OCI-LY3 (cell line): ENCODE measurements at regions not wholly inside any gene's neighbourhood (a gene's known extent, or its start where the extent isn't known, plus 50 kb on each side); places are given as distances from the start of the nearest gene placed in this dataset.

Experiments used
- H2AFZ ChIP-seq: fragments of 200-600, 300-600 bp; shearing (Covaris generic); 2 replicates; pipeline ENCODE4 v1.6.0; 2014; ENCODE audit warnings: antibody characterized with exemption, low read depth, low read length
- H3K27ac ChIP-seq: fragments of 200-600, 300-600 bp; sonication (generic); 2 replicates; pipeline ENCODE4 v1.5.1; 2014; ENCODE audit warnings: mild to moderate bottlenecking, low read length, moderate library complexity, mixed read lengths
- H3K27me3 ChIP-seq: fragments of 200-600, 300-600 bp; sonication (generic); 2 replicates; pipeline ENCODE4 v1.6.1; 2014; ENCODE audit warnings: low read depth, low read length, mixed read lengths
- H3K36me3 ChIP-seq: fragments of 200-600, 300-600 bp; sonication (generic); replicated peaks from 2 replicates; pipeline ENCODE3; 2014; ENCODE audit warnings: low read depth, low read length, mixed read lengths
- H3K4me1 ChIP-seq: fragments of 300-600, 200-600 bp; sonication (generic); 2 replicates; pipeline ENCODE4 v1.6.1; 2014; ENCODE audit warnings: low read length, mixed read lengths
- H3K4me2 ChIP-seq: fragments of 200-600, 300-600 bp; sonication (generic); 2 replicates; pipeline ENCODE4 v1.6.1; 2014; ENCODE audit warnings: low read length, mixed read lengths
- H3K4me3 ChIP-seq: fragments of 300-600, 200-600 bp; sonication (generic); 2 replicates; pipeline ENCODE4 v1.5.1; 2014; ENCODE audit warnings: antibody characterized with exemption, mild to moderate bottlenecking, low read length, moderate library complexity
- H3K79me2 ChIP-seq: fragments of 300-600, 200-600 bp; shearing (Covaris generic); 2 replicates; pipeline ENCODE4 v1.6.1; 2014; ENCODE audit warnings: mild to moderate bottlenecking, low read length, mixed read lengths
- H3K9ac ChIP-seq: fragments of 300-600, 200-600 bp; shearing (Covaris generic); 2 replicates; pipeline ENCODE4 v1.6.0; 2014; ENCODE audit warnings: mild to moderate bottlenecking, low read length, moderate library complexity
- H3K9me3 ChIP-seq: fragments of 200-600, 300-600 bp; shearing (Covaris generic); 2 replicates; pipeline ENCODE4 v1.6.1; 2014; ENCODE audit warnings: low read length, mixed read lengths; ENCODE audit not compliant: insufficient read depth
- H4K20me1 ChIP-seq: fragments of 200-600, 300-600 bp; sonication (generic); 2 replicates; pipeline ENCODE4 v1.6.1; 2016; ENCODE audit warnings: low read length, mixed read lengths; ENCODE audit not compliant: insufficient read depth
- EZH2phosphoT487 ChIP-seq: fragments of 200-600 bp; shearing (Covaris generic); IDR thresholded peaks from 2 replicates; pipeline ENCODE4 v1.6.1; 2018; ENCODE audit warnings: antibody characterized with exemption, mixed run types, low read depth
- TF ChIP-seq, protein P1 (sequence below): fragments of 200-600, 300-600 bp; sonication (generic); IDR thresholded peaks from 2 replicates; pipeline ENCODE4 v1.5.1; 2014; ENCODE audit warnings: antibody characterized with exemption, low read length, low read depth

GRCh38 chr1:172978595-172978994, 72.1 kb downstream of the TNFSF18 start:
- no peak overlapping the region for H3K9ac ChIP-seq
- H3K4me3 ChIP-seq = no peak overlapping the region
- no peak overlapping the region for H3K4me2 ChIP-seq
- no peaks in the 10 kb centered on the region for H3K79me2 ChIP-seq
- H3K27me3 ChIP-seq = no peaks in the 10 kb centered on the region
- no peak overlapping the region for H2AFZ ChIP-seq
- no peak overlapping the region for H3K27ac ChIP-seq
- peaks cover 18% of the 10 kb centered on the region for H3K4me1 ChIP-seq
- no peak for TF ChIP-seq EZH2phosphoT487
- TF ChIP-seq, protein P1, sequence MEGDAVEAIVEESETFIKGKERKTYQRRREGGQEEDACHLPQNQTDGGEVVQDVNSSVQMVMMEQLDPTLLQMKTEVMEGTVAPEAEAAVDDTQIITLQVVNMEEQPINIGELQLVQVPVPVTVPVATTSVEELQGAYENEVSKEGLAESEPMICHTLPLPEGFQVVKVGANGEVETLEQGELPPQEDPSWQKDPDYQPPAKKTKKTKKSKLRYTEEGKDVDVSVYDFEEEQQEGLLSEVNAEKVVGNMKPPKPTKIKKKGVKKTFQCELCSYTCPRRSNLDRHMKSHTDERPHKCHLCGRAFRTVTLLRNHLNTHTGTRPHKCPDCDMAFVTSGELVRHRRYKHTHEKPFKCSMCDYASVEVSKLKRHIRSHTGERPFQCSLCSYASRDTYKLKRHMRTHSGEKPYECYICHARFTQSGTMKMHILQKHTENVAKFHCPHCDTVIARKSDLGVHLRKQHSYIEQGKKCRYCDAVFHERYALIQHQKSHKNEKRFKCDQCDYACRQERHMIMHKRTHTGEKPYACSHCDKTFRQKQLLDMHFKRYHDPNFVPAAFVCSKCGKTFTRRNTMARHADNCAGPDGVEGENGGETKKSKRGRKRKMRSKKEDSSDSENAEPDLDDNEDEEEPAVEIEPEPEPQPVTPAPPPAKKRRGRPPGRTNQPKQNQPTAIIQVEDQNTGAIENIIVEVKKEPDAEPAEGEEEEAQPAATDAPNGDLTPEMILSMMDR = no peak
- no peaks in the 10 kb centered on the region for H3K9me3 ChIP-seq
- no peaks in the 10 kb centered on the region for H3K36me3 ChIP-seq
- H4K20me1 ChIP-seq = no peaks in the 10 kb centered on the region

DNA sequence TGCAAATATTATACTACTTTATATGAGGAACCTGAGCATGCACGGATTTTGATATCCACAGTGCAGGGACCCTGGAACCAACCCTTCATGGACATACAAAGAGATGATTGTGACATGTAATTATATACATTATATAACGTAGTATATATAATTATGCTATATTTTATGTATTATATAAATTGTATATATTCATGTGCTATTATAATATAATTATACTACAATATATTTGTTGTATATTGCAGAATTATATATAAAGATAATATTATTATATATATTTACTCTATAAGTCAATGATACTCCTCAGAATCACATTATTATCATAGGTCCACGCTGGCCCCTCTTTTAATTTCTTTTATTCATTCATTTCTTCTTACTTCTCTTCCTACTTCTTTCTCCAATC, 70.9 kb downstream of the TNFSF18 start:
- Histone ChIP-seq H2AFZ (no peak overlapping the region), H3K9me3 (no peaks in the 10 kb centered on the region), H3K27ac (no peak overlapping the region), H3K27me3 (no peaks in the 10 kb centered on the region), H4K20me1 (no peaks in the 10 kb centered on the region), H3K36me3 (no peaks in the 10 kb centered on the region), H3K4me1 (peaks cover 18% of the 10 kb centered on the region), H3K79me2 (no peaks in the 10 kb centered on the region), H3K4me2 (no peak overlapping the region), H3K4me3 (no peak overlapping the region), H3K9ac (no peak overlapping the region)
- TF ChIP-seq, protein P1 = no peak
- TF ChIP-seq EZH2phosphoT487 = no peak

DNA sequence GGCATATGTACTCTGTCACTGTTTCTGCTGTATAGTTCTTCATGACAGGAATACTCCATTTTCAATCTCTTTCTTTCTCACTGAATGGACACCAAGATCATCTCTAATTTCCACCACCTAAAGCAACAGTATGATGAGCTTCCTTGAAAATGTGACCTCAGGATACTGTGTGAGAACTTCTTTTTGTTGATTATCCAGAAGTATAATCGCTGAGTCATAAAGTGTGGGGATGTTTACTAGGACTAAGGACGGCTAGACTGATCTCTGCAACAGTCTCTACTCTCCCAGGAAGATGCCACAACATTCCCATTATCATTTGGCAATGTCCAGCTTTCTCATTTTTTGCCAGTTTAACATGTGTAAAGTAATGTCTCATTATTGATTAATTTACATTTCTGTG, 70.3 kb downstream of the TNFSF18 start:
- Histone ChIP-seq H3K27ac (no peak overlapping the region), H4K20me1 (no peaks in the 10 kb centered on the region), H3K9ac (no peak overlapping the region), H3K79me2 (no peaks in the 10 kb centered on the region), H3K4me2 (no peak overlapping the region), H3K4me3 (no peak overlapping the region), H3K36me3 (no peaks in the 10 kb centered on the region), H3K4me1 (peaks cover 18% of the 10 kb centered on the region), H3K27me3 (no peaks in the 10 kb centered on the region), H3K9me3 (no peaks in the 10 kb centered on the region), H2AFZ (no peak overlapping the region)
- TF ChIP-seq, protein P1 = no peak
- TF ChIP-seq EZH2phosphoT487 = no peak

DNA sequence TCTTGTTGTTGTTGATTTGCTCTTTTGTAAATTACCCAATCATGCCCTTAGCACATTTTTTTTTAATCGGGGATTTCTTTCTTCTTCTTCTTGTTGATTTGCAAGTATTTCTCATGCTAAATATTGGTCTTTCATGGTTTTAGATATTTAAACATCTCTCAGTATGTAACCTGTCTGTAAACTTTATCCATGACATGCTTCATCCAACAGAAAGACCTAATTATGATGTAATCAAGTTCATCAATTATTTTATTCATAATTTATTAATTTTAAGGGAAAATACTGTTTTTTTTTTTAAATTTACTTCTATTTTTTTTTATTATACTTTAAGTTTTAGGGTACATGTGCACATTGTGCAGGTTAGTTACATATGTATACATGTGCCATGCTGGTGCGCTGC, 69.8 kb downstream of the TNFSF18 start:
- no peaks in the 10 kb centered on the region for H4K20me1 ChIP-seq
- no peaks in the 10 kb centered on the region for H3K9me3 ChIP-seq
- no peaks in the 10 kb centered on the region for H3K79me2 ChIP-seq
- H3K9ac ChIP-seq = no peak overlapping the region
- no peaks in the 10 kb centered on the region for H3K27me3 ChIP-seq
- peaks cover 18% of the 10 kb centered on the region for H3K4me1 ChIP-seq
- no peaks in the 10 kb centered on the region for H3K36me3 ChIP-seq
- H3K27ac ChIP-seq = no peak overlapping the region
- TF ChIP-seq, protein P1 = no peak
- TF ChIP-seq EZH2phosphoT487 = no peak
- H2AFZ ChIP-seq = no peak overlapping the region
- H3K4me2 ChIP-seq = no peak overlapping the region
- H3K4me3 ChIP-seq = no peak overlapping the region
